Keratinocyte (primary cell): ENCODE measurements at regions not wholly inside any gene's neighbourhood (a gene's known extent, or its start where the extent isn't known, plus 50 kb on each side); places are given as distances from the start of the nearest gene placed in this dataset.

Experiments
- DNase-seq: peaks from one replicate; pipeline ENCODE4 v3.0.0-alpha.2; 2011; ENCODE audit warnings: low read depth, missing footprints, low spot score
- FAIRE-seq: peaks from 2 replicates; lab custom pipeline; 2011; peaks lifted over from hg19 to GRCh38; lab: Jason Lieb, UNC
- H2AFZ ChIP-seq: 2 replicates; pipeline ENCODE4 v1.6.0; 2012; ENCODE audit warnings: low read length, control low read depth, inconsistent platforms; ENCODE audit not compliant: control insufficient read depth
- H3K27ac ChIP-seq: 2 replicates; pipeline ENCODE4 v1.5.1; 2011; ENCODE audit warnings: low read length; ENCODE audit not compliant: control insufficient read depth, insufficient read depth
- H3K27me3 ChIP-seq: 3 replicates; pipeline ENCODE4 v1.6.0; 2011; ENCODE audit warnings: low read length; ENCODE audit not compliant: control insufficient read depth, insufficient read depth; ENCODE audit errors: extremely low read depth
- H3K36me3 ChIP-seq, 2 experiments: 2 replicates in 1 of 2; 3 replicates in 1 of 2; pipeline ENCODE4 v1.5.1; 2011; ENCODE audit warnings: low read length in 2 of 2, mild to moderate bottlenecking in 1 of 2; ENCODE audit not compliant: control insufficient read depth in 2 of 2, insufficient read depth in 2 of 2; ENCODE audit errors: extremely low read depth in 1 of 2
- H3K4me1 ChIP-seq: 3 replicates; pipeline ENCODE4 v1.5.1; 2011; ENCODE audit warnings: low read length; ENCODE audit not compliant: control insufficient read depth, insufficient read depth; ENCODE audit errors: extremely low read depth
- H3K4me2 ChIP-seq: 3 replicates; pipeline ENCODE4 v1.6.0; 2011; ENCODE audit warnings: low read depth, low read length; ENCODE audit not compliant: control insufficient read depth, insufficient read depth; ENCODE audit errors: extremely low read depth
- H3K4me3 ChIP-seq, 3 experiments: fragments of 200-600 bp in 1 of 3; sonication (generic) in 1 of 3; 2 replicates in 2 of 3; 3 replicates in 1 of 3; pipeline ENCODE4 v1.5.1; 2011 to 2016; ENCODE audit warnings: low read length in 3 of 3, mild to moderate bottlenecking in 3 of 3, control low read depth in 2 of 3, inconsistent platforms in 1 of 3, low read depth in 1 of 3, mixed read lengths in 1 of 3, mixed run types in 1 of 3, moderate library complexity in 1 of 3; ENCODE audit not compliant: control insufficient read depth in 2 of 3, insufficient read depth in 2 of 3; ENCODE audit errors: extremely low read depth in 1 of 3
- H3K79me2 ChIP-seq: 2 replicates; pipeline ENCODE4 v1.6.0; 2012; ENCODE audit warnings: low read length; ENCODE audit not compliant: control insufficient read depth, insufficient read depth
- H3K9ac ChIP-seq: 3 replicates; pipeline ENCODE4 v1.6.0; 2011; ENCODE audit warnings: low read length; ENCODE audit not compliant: control insufficient read depth, insufficient read depth; ENCODE audit errors: extremely low read depth
- H3K9me1 ChIP-seq: 3 replicates; pipeline ENCODE4 v1.6.0; 2011; ENCODE audit warnings: low read length; ENCODE audit not compliant: control insufficient read depth, insufficient read depth; ENCODE audit errors: extremely low read depth
- H3K9me3 ChIP-seq: 2 replicates; pipeline ENCODE4 v1.5.1; 2012; ENCODE audit warnings: low read depth, low read length; ENCODE audit not compliant: control insufficient read depth
- H4K20me1 ChIP-seq: 3 replicates; pipeline ENCODE4 v1.6.0; 2011; ENCODE audit warnings: low read length; ENCODE audit not compliant: control insufficient read depth, insufficient read depth; ENCODE audit errors: extremely low read depth
- EZH2 ChIP-seq: IDR thresholded peaks from one replicate; pipeline ENCODE4 v1.6.1; 2012; ENCODE audit warnings: inconsistent platforms, mild to moderate bottlenecking, low read length, moderate library complexity
- dilution Hi-C: fragments of 300-500 bp; cut with MboI; formaldehyde crosslinking; loops from one replicate; pipeline ENCODE4 v1.7.0; 2020; ENCODE audit warnings: low sequenced_read_pairs; ENCODE audit not compliant: extremely low pct_ligation_motif_present
- TF ChIP-seq, protein P1 (sequence below), 3 experiments: IDR thresholded peaks in 1 of 3; conservative IDR thresholded peaks in 1 of 3; optimal IDR thresholded peaks in 1 of 3; 2 replicates in 2 of 3; 3 replicates in 1 of 3; pipeline versions ENCODE3 to v1.5.1; 2011; ENCODE audit warnings: low read length in 3 of 3, mild to moderate bottlenecking in 3 of 3, moderate library complexity in 2 of 3, control low read depth in 1 of 3, inconsistent platforms in 1 of 3; ENCODE audit not compliant: insufficient read depth in 2 of 3; ENCODE audit errors: extremely low read depth in 1 of 3

DNA sequence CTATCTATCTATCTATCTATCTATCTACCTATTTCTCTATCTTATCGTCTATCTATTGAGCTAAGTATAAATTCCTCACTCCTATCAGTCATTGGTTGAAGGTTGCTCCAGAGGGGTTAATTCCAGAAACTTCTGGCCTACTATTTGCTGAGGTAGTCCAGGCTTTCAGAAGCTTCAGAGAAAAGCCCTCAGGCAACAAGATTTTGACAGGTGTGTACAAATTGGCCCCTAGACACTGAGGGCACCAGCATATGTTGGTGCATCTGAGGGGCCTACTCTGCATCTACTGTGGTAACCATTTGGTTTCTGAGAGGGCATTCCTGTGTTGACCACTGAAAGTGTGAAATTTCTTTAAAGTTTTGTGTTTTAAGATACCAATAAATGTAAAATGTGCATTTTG is 265.2 kb upstream of the B3GALT2 start:
- H4K20me1 ChIP-seq: no peaks in the 10 kb centered on the region
- TF ChIP-seq, protein P1, sequence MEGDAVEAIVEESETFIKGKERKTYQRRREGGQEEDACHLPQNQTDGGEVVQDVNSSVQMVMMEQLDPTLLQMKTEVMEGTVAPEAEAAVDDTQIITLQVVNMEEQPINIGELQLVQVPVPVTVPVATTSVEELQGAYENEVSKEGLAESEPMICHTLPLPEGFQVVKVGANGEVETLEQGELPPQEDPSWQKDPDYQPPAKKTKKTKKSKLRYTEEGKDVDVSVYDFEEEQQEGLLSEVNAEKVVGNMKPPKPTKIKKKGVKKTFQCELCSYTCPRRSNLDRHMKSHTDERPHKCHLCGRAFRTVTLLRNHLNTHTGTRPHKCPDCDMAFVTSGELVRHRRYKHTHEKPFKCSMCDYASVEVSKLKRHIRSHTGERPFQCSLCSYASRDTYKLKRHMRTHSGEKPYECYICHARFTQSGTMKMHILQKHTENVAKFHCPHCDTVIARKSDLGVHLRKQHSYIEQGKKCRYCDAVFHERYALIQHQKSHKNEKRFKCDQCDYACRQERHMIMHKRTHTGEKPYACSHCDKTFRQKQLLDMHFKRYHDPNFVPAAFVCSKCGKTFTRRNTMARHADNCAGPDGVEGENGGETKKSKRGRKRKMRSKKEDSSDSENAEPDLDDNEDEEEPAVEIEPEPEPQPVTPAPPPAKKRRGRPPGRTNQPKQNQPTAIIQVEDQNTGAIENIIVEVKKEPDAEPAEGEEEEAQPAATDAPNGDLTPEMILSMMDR (optimal IDR thresholded peaks at IDR 0.05 in 1 of 3, IDR thresholded peaks at IDR 0.05 in 1 of 3, conservative IDR thresholded peaks at IDR 0.05 in 1 of 3; ENCODE audit: extremely low read depth in 1 of 3, insufficient read depth in 2 of 3, low read length in 3 of 3): no peak
- no peak for TF ChIP-seq EZH2
- no peak overlapping the region for H3K9ac ChIP-seq
- H3K9me1 ChIP-seq: no peaks in the 10 kb centered on the region
- H2AFZ ChIP-seq: no peak overlapping the region
- H3K79me2 ChIP-seq: no peaks in the 10 kb centered on the region
- no peak for FAIRE-seq
- no peaks in the 10 kb centered on the region for H3K9me3 ChIP-seq
- H3K27me3 ChIP-seq: no peaks in the 10 kb centered on the region
- no peak overlapping the region for H3K4me2 ChIP-seq
- DNase-seq: no peak
- no peaks in the 10 kb centered on the region for H3K4me1 ChIP-seq
- H3K36me3 ChIP-seq: no peaks in the 10 kb centered on the region
- H3K4me3 ChIP-seq: no peak overlapping the region
- dilution Hi-C loops: no loop called here
- H3K27ac ChIP-seq: no peak overlapping the region

GRCh38 chr1:193451001-193451400 is 264.6 kb upstream of the B3GALT2 start:
- Histone ChIP-seq H3K9me3 (no peaks in the 10 kb centered on the region), H2AFZ (no peak overlapping the region), H3K9ac (no peak overlapping the region), H3K36me3 (no peaks in the 10 kb centered on the region), H3K4me2 (no peak overlapping the region), H4K20me1 (no peaks in the 10 kb centered on the region), H3K27ac (no peak overlapping the region), H3K9me1 (no peaks in the 10 kb centered on the region), H3K27me3 (no peaks in the 10 kb centered on the region), H3K4me1 (no peaks in the 10 kb centered on the region), H3K79me2 (no peaks in the 10 kb centered on the region), H3K4me3 (no peak overlapping the region)
- DNase-seq (no peak), FAIRE-seq (no peak)
- dilution Hi-C loops: no loop called here
- no peak for TF ChIP-seq EZH2
- TF ChIP-seq, protein P1 (optimal IDR thresholded peaks at IDR 0.05 in 1 of 3, IDR thresholded peaks at IDR 0.05 in 1 of 3, conservative IDR thresholded peaks at IDR 0.05 in 1 of 3; ENCODE audit: extremely low read depth in 1 of 3, insufficient read depth in 2 of 3, low read length in 3 of 3): no peak
